Skeletal muscle satellite cell (primary cell): ENCODE measurements at regions not wholly inside any gene's neighbourhood (a gene's known extent, or its start where the extent isn't known, plus 50 kb on each side); places are given as distances from the start of the nearest gene placed in this dataset.

Experiments
- H3K27me3 ChIP-seq: 2 replicates; pipeline ENCODE4 v1.7.0; 2013; ENCODE audit warnings: low read length; ENCODE audit not compliant: control insufficient read depth, insufficient read depth
- H3K36me3 ChIP-seq: 2 replicates; pipeline ENCODE4 v1.7.0; 2013; ENCODE audit warnings: mild to moderate bottlenecking, control low read depth, low read length; ENCODE audit not compliant: insufficient read depth
- H3K4me1 ChIP-seq: 2 replicates; pipeline ENCODE4 v1.7.0; 2013; ENCODE audit warnings: low read length; ENCODE audit not compliant: control insufficient read depth, insufficient read depth
- H3K4me2 ChIP-seq: 2 replicates; pipeline ENCODE4 v1.7.0; 2013; ENCODE audit warnings: mild to moderate bottlenecking, low read length
- H3K4me3 ChIP-seq: 2 replicates; pipeline ENCODE4 v1.7.0; 2013; ENCODE audit warnings: low read length
- H3K9ac ChIP-seq: 2 replicates; pipeline ENCODE4 v1.7.0; 2013; ENCODE audit warnings: mild to moderate bottlenecking, low read depth, low read length, moderate library complexity
- H3K9me3 ChIP-seq: replicated peaks from 2 replicates; pipeline ENCODE4 v1.7.0; 2013; ENCODE audit warnings: mild to moderate bottlenecking, control low read depth, low read length

DNA sequence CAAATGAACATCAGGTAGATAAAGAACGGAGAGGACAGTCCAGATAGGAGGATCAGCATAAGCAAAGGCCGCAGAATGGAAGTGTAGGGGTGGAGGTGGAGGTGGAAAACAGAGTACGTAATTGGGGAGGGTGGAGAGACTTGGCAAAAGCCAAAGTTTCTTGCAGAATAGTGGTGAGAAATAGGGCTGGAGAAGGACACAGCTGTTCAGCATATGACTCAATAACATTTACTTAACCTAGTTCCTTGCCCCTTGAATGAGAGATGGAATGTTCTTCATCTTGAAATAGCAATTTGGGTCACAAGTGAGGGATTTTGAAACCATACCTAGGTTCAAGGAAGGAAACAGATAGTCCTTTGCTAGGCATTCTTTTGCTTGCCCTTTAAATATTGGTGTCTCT, 235.9 kb upstream of the ARHGAP20 start:
- H3K4me2 ChIP-seq: peak overlapping the region; percentile 9
- no peaks in the 10 kb centered on the region for H3K27me3 ChIP-seq
- H3K36me3 ChIP-seq: no peaks in the 10 kb centered on the region
- no peak overlapping the region for H3K4me3 ChIP-seq
- H3K9me3 ChIP-seq: no peaks in the 10 kb centered on the region
- H3K9ac ChIP-seq: no peak overlapping the region
- peaks cover 7% of the 10 kb centered on the region for H3K4me1 ChIP-seq

DNA sequence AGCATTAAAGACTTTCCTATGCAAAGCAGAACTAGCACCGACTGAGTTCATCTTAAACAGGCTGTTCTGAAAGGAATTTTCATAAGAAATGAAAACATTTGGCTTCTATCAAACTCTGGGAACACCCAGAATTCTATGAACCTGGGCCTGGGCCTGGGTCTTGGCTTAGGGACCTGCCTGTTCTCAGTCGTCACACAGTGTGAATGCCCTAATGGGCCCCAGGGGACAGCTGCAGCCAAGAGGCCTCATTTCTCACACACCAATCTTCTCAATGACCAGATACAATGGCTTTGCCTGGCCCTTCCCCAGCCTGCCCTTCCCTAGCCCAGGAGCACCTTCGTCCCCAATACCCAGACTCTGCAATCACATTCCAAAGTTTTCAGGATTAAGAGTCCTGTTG, 234.9 kb upstream of the ARHGAP20 start:
- Histone ChIP-seq H3K36me3 (no peaks in the 10 kb centered on the region), H3K4me1 (peaks cover 7% of the 10 kb centered on the region), H3K9me3 (no peaks in the 10 kb centered on the region), H3K4me2 (no peak overlapping the region), H3K27me3 (no peaks in the 10 kb centered on the region), H3K4me3 (no peak overlapping the region), H3K9ac (no peak overlapping the region)

DNA sequence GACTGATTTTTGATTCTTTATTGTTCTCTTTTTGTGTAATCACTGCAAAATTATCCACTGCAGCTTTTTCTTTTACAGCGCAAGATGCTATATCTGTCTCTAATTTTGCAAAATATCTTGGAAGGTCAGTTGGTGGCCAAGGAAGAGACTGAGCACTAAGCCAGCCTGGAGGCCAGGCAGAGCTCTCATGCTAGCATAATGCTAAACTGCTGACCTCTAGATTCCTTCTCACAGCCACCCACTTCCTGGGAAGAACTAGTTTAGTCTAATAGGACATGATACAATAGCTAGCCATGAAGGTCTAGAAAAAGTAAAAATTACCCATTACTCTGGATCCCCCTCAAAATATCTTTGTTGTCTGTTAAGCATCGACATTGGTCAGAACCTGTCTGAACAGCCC, 227.2 kb upstream of the ARHGAP20 start:
- H3K36me3 ChIP-seq: no peaks in the 10 kb centered on the region
- no peaks in the 10 kb centered on the region for H3K4me1 ChIP-seq
- H3K9me3 ChIP-seq: no peaks in the 10 kb centered on the region
- H3K9ac ChIP-seq: no peak overlapping the region
- H3K4me3 ChIP-seq: no peak overlapping the region
- no peak overlapping the region for H3K4me2 ChIP-seq
- H3K27me3 ChIP-seq: no peaks in the 10 kb centered on the region

DNA sequence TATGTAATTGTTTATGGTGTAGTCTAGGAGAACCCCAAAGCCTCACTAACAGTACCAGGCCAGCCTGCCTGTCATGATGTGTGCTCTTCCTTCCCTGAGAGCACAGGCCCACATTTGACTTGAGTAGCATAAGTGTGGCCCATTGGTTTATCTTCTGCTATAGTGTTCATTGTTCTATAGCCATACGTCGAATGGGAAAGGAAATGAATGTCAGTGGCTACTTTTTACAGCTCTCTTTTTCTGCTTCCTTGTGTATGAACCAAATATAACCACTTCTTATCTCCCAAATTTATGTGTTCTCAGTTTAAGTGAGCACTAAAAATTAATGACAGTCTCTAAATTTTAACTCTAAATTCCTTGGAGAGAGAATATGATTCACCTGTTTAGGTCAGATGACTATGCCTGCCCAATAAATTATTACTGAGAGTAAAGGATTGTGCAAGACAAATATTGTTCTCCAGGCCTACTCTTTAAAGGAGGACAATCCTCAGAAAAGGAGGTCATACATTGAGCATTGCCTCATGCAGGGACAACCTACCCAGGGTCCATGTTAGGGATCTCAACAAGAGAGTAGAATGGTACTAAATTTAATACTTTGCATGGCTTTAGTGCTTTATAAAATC, 222.9 kb upstream of the ARHGAP20 start:
- Histone ChIP-seq H3K4me1 (no peaks in the 10 kb centered on the region), H3K4me3 (no peak overlapping the region), H3K27me3 (no peaks in the 10 kb centered on the region), H3K9ac (no peak overlapping the region), H3K9me3 (no peaks in the 10 kb centered on the region), H3K36me3 (no peaks in the 10 kb centered on the region), H3K4me2 (no peak overlapping the region)

DNA sequence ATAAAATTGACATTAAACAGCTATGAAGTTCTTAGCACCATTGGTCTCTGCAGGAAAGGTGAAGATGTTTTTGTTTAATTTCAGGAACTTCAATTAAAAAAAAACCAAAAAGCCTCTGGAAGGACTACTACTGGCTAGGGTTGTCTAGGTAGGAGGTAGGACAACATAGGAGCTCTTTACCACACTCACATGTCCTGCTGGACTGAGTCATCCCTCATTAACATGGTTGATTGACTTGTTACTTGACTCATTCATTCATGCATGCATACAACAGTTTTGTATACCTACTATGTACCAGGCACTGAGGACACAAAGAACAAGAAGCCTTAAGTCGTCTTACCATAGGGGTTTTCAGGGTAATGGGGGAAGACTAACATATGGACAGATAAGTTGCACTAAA, 216.9 kb upstream of the ARHGAP20 start:
- no peaks in the 10 kb centered on the region for H3K36me3 ChIP-seq
- H3K27me3 ChIP-seq: no peaks in the 10 kb centered on the region
- no peaks in the 10 kb centered on the region for H3K4me1 ChIP-seq
- no peaks in the 10 kb centered on the region for H3K9me3 ChIP-seq
- no peak overlapping the region for H3K4me3 ChIP-seq
- no peak overlapping the region for H3K9ac ChIP-seq
- H3K4me2 ChIP-seq: no peak overlapping the region

DNA sequence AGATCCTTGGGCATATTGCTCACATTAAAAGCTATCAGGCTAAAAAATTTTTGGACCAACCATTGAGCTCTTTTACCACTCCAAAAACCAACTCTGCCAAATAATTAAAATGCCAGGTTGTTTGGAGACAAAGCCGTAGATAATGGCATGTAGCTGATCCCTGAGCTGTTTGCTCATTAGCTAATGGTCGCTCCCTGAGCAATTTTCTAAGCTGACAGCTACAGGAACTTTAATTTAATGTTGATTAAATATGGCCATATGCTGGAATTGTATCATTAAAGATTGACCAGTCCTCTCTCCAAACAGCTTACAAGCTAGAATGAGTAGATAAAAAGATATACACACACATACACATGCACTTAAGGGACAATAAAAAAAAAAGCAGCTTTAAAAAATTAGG, 216.2 kb upstream of the ARHGAP20 start:
- Histone ChIP-seq H3K9me3 (no peaks in the 10 kb centered on the region), H3K9ac (no peak overlapping the region), H3K4me1 (no peaks in the 10 kb centered on the region), H3K27me3 (no peaks in the 10 kb centered on the region), H3K4me3 (no peak overlapping the region), H3K36me3 (no peaks in the 10 kb centered on the region), H3K4me2 (no peak overlapping the region)

DNA sequence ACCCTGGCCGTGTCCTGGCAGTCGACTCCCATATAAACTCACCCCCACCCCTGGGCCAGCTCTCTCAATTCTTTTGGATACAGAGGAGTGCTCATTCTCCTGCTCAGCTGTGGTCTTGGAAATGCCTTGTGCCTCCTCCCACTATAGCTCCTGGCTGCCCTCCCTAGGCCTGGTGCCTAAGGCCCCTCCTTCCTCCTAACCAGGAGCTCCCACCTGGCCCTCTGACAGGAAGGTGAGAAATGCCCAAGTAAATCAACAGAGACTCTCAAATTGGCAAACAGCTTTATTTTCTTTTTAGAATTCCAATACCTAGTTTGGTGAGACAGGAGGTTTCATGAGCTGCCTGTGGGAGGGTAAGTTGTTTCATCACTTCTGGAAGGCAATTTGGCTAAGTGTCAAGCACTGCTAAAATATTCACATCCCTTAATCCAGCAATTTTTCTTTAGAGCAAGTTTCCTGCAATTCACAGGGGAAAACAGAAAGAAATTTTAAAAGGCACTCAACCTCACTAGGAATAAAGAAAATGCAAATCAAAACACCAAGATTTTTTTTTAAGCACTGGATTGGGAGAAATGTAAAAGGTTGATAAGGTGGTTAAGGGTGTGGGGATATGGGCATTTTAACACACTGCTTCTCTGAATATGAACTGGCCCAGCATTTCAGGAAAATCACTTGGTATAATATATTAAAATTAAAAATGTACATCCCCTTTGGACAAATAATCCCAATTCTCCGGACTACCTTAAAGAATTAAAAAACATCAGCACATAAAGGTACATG, 209.7 kb upstream of the ARHGAP20 start:
- H3K9me3 ChIP-seq: no peaks in the 10 kb centered on the region
- H3K9ac ChIP-seq: no peak overlapping the region
- H3K4me2 ChIP-seq: no peak overlapping the region
- no peaks in the 10 kb centered on the region for H3K4me1 ChIP-seq
- no peaks in the 10 kb centered on the region for H3K36me3 ChIP-seq
- peaks cover 12% of the 10 kb centered on the region for H3K27me3 ChIP-seq
- no peak overlapping the region for H3K4me3 ChIP-seq

DNA sequence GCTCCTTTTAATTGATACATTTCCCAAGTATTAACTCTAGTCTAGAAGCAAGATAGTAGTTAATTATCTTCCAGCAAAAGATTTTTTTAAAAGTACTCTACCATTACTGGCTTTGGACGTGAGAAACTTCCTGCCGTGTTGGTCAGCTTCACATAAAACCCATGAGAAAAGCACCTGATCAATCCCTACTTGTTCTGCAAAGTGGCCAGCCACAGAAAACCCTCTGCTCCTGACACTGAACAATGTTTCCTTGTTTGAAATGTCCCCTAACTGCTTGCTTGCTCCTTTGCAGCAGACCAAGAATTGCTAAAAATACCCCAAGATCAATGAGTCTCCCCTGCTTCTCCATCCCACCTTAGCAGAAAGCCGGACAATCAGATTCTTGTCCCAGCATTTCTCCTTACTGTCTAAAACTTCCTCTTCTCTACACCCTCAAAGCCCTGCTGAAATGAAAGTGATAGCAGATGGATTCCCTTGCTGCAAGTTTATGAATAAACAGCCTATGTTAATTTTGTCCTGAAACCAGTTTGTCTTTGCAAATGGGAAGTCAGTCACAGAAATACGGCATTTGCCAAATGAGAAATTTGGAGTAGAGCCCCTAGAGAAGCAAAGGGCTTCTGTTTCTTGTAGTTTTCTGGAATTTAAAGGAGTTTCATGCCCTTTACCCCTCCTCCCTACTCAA, 207.1 kb upstream of the ARHGAP20 start:
- Histone ChIP-seq H3K27me3 (peaks cover 12% of the 10 kb centered on the region), H3K4me2 (no peak overlapping the region), H3K4me1 (no peaks in the 10 kb centered on the region), H3K9me3 (no peaks in the 10 kb centered on the region), H3K4me3 (no peak overlapping the region), H3K36me3 (no peaks in the 10 kb centered on the region), H3K9ac (no peak overlapping the region)

DNA sequence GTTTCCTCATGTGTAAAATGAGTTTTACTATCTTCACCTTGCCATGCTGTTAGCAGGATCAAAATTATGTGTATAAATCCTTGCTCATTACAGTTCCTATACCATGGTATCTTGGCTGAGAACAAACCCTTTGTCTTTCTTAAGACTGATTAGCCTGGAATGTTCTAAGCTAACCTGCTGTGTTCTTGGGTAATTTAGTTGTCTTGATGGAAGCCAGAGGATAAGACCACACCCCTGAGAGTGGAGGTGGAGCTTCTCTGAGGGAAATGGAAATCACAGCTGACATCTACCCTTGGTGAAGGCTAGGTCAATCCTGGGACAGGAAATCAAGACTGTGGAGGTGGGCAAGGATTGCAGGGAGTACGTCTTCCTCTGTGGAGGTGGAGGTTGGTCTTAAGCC, 206.1 kb upstream of the ARHGAP20 start:
- Histone ChIP-seq H3K4me1 (no peaks in the 10 kb centered on the region), H3K4me3 (no peak overlapping the region), H3K27me3 (peaks cover 12% of the 10 kb centered on the region), H3K4me2 (no peak overlapping the region), H3K36me3 (no peaks in the 10 kb centered on the region), H3K9me3 (no peaks in the 10 kb centered on the region), H3K9ac (no peak overlapping the region)

DNA sequence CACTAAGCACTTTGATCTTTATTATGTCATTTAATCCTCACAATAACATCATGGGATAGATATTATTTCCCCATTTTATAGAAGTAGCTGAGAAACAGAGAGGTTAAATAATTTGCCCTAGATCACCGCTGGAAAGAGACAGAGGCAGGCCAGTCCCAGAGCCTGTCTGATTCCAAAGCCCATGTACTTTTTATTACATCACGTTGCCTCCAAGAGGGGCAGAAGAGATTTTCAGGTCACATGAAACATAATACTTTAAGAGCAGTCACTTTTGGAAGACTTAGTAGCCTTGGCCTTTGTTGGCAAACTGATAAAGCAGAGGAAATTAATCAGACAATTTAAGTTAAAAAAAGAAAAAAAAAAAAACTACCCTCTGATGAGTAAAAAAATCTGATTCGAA, 200.2 kb upstream of the ARHGAP20 start:
- H3K36me3 ChIP-seq: no peaks in the 10 kb centered on the region
- no peak overlapping the region for H3K9ac ChIP-seq
- peaks cover 21% of the 10 kb centered on the region for H3K4me1 ChIP-seq
- H3K4me2 ChIP-seq: no peak overlapping the region
- H3K9me3 ChIP-seq: no peaks in the 10 kb centered on the region
- no peak overlapping the region for H3K4me3 ChIP-seq
- no peaks in the 10 kb centered on the region for H3K27me3 ChIP-seq

DNA sequence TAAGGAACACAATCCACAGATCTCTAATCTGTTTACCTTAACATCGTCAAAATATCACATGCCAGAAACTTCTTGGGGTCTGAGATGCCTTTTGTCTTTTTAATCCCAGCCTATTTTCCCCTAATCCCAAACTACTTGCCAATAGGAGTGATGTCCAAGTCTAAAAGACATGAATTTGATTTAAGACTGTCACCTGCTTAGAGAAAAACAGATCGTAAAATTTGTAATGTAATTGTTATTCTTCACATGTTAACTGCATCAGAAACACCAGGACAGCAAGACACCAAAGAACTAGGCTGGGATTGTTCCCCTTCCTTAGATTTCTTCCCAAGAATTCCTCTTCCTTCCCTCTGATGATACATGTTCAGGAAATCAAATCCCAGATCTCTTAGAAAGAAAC, 198.1 kb upstream of the ARHGAP20 start:
- Histone ChIP-seq H3K4me3 (no peak overlapping the region), H3K9ac (no peak overlapping the region), H3K4me2 (no peak overlapping the region), H3K36me3 (no peaks in the 10 kb centered on the region), H3K27me3 (peaks cover 4% of the 10 kb centered on the region), H3K4me1 (peaks cover 27% of the 10 kb centered on the region), H3K9me3 (no peaks in the 10 kb centered on the region)
